ENCODE measurements at regions not wholly inside any gene's neighbourhood (a gene's known extent, or its start where the extent isn't known, plus 50 kb on each side); places are given as distances from the start of the nearest gene placed in this dataset.
A peak's percentile ranks its signal among the peaks of the same experiment; 100 is the strongest.

DNA sequence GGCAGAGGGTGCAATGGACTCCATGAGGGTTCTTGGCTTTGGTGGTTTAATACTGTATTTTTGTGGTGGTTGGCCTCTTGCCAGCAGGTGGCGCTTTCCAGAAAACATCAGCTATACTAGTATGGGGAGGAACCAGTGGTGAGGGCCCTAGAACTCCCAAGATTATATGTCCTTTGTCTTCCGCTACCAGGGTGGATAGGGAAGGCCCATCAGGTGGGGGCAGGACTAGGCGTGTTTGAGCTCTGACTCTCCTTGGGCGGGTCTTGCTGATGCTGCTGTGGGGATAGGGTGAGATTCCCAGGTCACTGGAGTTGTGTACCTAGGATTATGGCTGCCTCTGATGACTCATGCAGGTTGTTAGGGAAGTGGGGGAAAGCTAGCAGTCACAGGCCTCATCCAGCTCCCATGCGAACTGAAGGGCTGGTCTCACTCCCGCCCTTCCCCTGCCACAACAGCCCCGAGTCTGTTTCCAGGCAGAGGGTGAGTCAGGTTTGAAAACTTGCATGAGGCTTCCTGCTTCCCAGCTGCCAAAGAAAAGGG, 357.7 kb downstream of the OTOL1 start:
- CTCF ChIA-PET = interaction anchor here (0.6 to 1.3 kb wide), 7 partner anchors 11 to 1636 kb away, joined by 3 to 7 read pairs (median 3); no protein-coding TSS in a partner anchor

More for the DNA sequence above, 357.7 kb downstream of the OTOL1 start:
- Histone ChIP-seq H3K9me2 (ENCODE audit: insufficient read depth) (no peaks in the 10 kb centered on the region), H4K20me1 (ENCODE audit: insufficient read depth) (no peaks in the 10 kb centered on the region), H3K36me3 (ENCODE audit: control insufficient read depth in 1 of 2, insufficient read depth in 2 of 2, low read length in 2 of 2) (no peaks in the 10 kb centered on the region), H2AFZ (ENCODE audit: low read depth, low read length, poor library complexity, severe bottlenecking) (no peak overlapping the region), H3K79me2 (ENCODE audit: insufficient read depth, low read length) (no peaks in the 10 kb centered on the region), H3K9me3 (ENCODE audit: control insufficient read depth in 1 of 2, insufficient read depth in 1 of 2, low read depth in 1 of 2, low read length in 2 of 2) (no peaks in the 10 kb centered on the region), H3K27me3 (ENCODE audit: insufficient read depth, low read length) (no peaks in the 10 kb centered on the region), H3K4me2 (ENCODE audit: low read length) (0 out of 2 replicates have a peak overlapping the region, but pooled peaks have one; percentile 11), H3K4me1 (ENCODE audit: control insufficient read depth in 1 of 2, insufficient read depth in 2 of 2, low read length in 2 of 2) (0 out of 4 replicates have a peak, but pooled peaks cover 0 to 6% of the 10 kb centered on the region in 2 experiments), H3K27ac (ENCODE audit: low read depth, low read length) (no peak overlapping the region), H3K4me3 (replicated peaks in 1 of 2; ENCODE audit: low read depth in 1 of 2, low read length in 2 of 2) (no peak overlapping the region), H3K9ac (ENCODE audit: low read length) (no peak overlapping the region)
- DNase-seq (ENCODE audit: low read depth, low spot score) (peak; percentile 29), ATAC-seq (peak; percentile 75)
- ChIA-PET POLR2A (no interaction called here), RAD21 (ENCODE audit: low non-redundant PET in 1 of 2, low total read pairs in 2 of 2, uncharacterized antibody in 2 of 2, unreplicated experiment in 2 of 2) (no interaction called here)
- intact Hi-C loops (cut with micrococcal nuclease) = loop anchor here (5.0 kb wide), 1 partner anchor 292 kb away; no protein-coding TSS in a partner anchor
- no TSS peak for BruUV-seq (replicated peaks)
- TF ChIP-seq, protein P1, sequence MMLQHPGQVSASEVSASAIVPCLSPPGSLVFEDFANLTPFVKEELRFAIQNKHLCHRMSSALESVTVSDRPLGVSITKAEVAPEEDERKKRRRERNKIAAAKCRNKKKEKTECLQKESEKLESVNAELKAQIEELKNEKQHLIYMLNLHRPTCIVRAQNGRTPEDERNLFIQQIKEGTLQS (IDR thresholded peaks at IDR 0.05) = no peak
- TF ChIP-seq, protein P2, sequence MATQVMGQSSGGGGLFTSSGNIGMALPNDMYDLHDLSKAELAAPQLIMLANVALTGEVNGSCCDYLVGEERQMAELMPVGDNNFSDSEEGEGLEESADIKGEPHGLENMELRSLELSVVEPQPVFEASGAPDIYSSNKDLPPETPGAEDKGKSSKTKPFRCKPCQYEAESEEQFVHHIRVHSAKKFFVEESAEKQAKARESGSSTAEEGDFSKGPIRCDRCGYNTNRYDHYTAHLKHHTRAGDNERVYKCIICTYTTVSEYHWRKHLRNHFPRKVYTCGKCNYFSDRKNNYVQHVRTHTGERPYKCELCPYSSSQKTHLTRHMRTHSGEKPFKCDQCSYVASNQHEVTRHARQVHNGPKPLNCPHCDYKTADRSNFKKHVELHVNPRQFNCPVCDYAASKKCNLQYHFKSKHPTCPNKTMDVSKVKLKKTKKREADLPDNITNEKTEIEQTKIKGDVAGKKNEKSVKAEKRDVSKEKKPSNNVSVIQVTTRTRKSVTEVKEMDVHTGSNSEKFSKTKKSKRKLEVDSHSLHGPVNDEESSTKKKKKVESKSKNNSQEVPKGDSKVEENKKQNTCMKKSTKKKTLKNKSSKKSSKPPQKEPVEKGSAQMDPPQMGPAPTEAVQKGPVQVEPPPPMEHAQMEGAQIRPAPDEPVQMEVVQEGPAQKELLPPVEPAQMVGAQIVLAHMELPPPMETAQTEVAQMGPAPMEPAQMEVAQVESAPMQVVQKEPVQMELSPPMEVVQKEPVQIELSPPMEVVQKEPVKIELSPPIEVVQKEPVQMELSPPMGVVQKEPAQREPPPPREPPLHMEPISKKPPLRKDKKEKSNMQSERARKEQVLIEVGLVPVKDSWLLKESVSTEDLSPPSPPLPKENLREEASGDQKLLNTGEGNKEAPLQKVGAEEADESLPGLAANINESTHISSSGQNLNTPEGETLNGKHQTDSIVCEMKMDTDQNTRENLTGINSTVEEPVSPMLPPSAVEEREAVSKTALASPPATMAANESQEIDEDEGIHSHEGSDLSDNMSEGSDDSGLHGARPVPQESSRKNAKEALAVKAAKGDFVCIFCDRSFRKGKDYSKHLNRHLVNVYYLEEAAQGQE (IDR thresholded peaks at IDR 0.05; ENCODE audit: low read depth) = no peak
- TF ChIP-seq CEBPB (IDR thresholded peaks at IDR 0.05; ENCODE audit: low read depth) (no peak), EGR1 (IDR thresholded peaks at IDR 0.05; ENCODE audit: low read depth) (no peak), ELF1 (IDR thresholded peaks at IDR 0.05; ENCODE audit: borderline replicate concordance, low read depth) (no peak), SIN3A (IDR thresholded peaks at IDR 0.05; ENCODE audit: low read depth) (no peak), RAD21 (IDR thresholded peaks at IDR 0.05; ENCODE audit: low read depth) (peak; percentile 40), JUND (IDR thresholded peaks at IDR 0.05) (no peak)
- TF ChIP-seq, protein P3, sequence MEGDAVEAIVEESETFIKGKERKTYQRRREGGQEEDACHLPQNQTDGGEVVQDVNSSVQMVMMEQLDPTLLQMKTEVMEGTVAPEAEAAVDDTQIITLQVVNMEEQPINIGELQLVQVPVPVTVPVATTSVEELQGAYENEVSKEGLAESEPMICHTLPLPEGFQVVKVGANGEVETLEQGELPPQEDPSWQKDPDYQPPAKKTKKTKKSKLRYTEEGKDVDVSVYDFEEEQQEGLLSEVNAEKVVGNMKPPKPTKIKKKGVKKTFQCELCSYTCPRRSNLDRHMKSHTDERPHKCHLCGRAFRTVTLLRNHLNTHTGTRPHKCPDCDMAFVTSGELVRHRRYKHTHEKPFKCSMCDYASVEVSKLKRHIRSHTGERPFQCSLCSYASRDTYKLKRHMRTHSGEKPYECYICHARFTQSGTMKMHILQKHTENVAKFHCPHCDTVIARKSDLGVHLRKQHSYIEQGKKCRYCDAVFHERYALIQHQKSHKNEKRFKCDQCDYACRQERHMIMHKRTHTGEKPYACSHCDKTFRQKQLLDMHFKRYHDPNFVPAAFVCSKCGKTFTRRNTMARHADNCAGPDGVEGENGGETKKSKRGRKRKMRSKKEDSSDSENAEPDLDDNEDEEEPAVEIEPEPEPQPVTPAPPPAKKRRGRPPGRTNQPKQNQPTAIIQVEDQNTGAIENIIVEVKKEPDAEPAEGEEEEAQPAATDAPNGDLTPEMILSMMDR (IDR thresholded peaks at IDR 0.05 in 2 of 3, conservative IDR thresholded peaks at IDR 0.05 in 1 of 3; ENCODE audit: borderline replicate concordance in 1 of 3, insufficient read depth in 1 of 3, low read depth in 2 of 3, low read length in 2 of 3) = peak; percentile 17 to 60 (median 35); a peak in 4 of 6 replicates
- TF ChIP-seq, protein P4, sequence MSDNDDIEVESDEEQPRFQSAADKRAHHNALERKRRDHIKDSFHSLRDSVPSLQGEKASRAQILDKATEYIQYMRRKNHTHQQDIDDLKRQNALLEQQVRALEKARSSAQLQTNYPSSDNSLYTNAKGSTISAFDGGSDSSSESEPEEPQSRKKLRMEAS (IDR thresholded peaks at IDR 0.05) = no peak

Data from HCT116 (cell line).